HepG2 (cell line): ENCODE measurements at regions not wholly inside any gene's neighbourhood (a gene's known extent, or its start where the extent isn't known, plus 50 kb on each side); places are given as distances from the start of the nearest gene placed in this dataset.

Experiments used
- ATAC-seq: fragments of 200-7000 bp; cut with Tn5 transposase; 3 replicates; pipeline ENCODE4 v1.9.1; 2020; ENCODE audit warnings: mild to moderate bottlenecking, moderate library complexity
- BruUV-seq: library from RNA; stranded (reverse); fragments of 400-500 nt; replicated peaks from 2 replicates; lab custom pipeline; 2021; lab: Mats Ljungman, UMichigan
- CTCF ChIA-PET: fragments of 300-600 bp; formaldehyde crosslinking; extraction: SDS; loops from one replicate; lab custom pipeline; 2021; ENCODE audit warnings: low total read pairs, inconsistent platforms, low intra/inter-chr PET ratio; lab: Yijun Ruan, JAX
- POLR2A ChIA-PET: fragments of 350-600 bp; sonication (Branson Sonifier 250); formaldehyde crosslinking; loops from one replicate; lab custom pipeline; 2020; ENCODE audit warnings: antibody characterized with exemption, inconsistent platforms; lab: Yijun Ruan, JAX
- DNase-seq: peaks from one replicate; pipeline ENCODE4 v3.0.0-alpha.2; 2015; ENCODE audit warnings: low spot score
- FAIRE-seq: peaks from 3 replicates; lab custom pipeline; 2011; peaks lifted over from hg19 to GRCh38; lab: Jason Lieb, UNC
- H2AFZ ChIP-seq: one replicate; pipeline ENCODE4 v1.6.1; 2011; ENCODE audit warnings: low read length, inconsistent platforms
- H3K27ac ChIP-seq: fragments of 300-600 bp; 3 replicates; pipeline ENCODE4 v1.8.0; 2011; ENCODE audit warnings: mixed run types, mild to moderate bottlenecking, mixed read lengths, low read length, inconsistent platforms; ENCODE audit not compliant: insufficient read depth; ENCODE audit errors: extremely low read length
- H3K27me3 ChIP-seq, 2 experiments: fragments of 200-600 bp in 1 of 2; 2 replicates in 1 of 2; 3 replicates in 1 of 2; pipeline versions ENCODE4 v1.6.0 to v1.8.0; 2011; ENCODE audit warnings: low read length in 2 of 2, mild to moderate bottlenecking in 2 of 2, moderate library complexity in 2 of 2, inconsistent platforms in 1 of 2; ENCODE audit not compliant: insufficient read depth in 2 of 2, control insufficient read depth in 1 of 2
- H3K36me3 ChIP-seq, 2 experiments: fragments of 200-600 bp in 1 of 2; replicated peaks in 1 of 2; 2 replicates in 1 of 2; 3 replicates in 1 of 2; pipeline versions ENCODE4 v1.5.1 to v1.8.0; 2011; ENCODE audit warnings: low read length in 2 of 2, inconsistent platforms in 1 of 2; ENCODE audit not compliant: insufficient read depth in 2 of 2, control insufficient read depth in 1 of 2
- H3K4me1 ChIP-seq: 2 replicates; pipeline ENCODE4 v1.5.1; 2012; ENCODE audit warnings: low read length, inconsistent platforms; ENCODE audit not compliant: insufficient read depth
- H3K4me2 ChIP-seq: 2 replicates; pipeline ENCODE4 v1.6.0; 2011; ENCODE audit warnings: low read depth, low read length, inconsistent platforms
- H3K4me3 ChIP-seq, 3 experiments: fragments of 200-600 bp in 1 of 3; sonication (generic), shearing (Covaris generic) in 1 of 3; replicated peaks in 1 of 3; 2 replicates each; pipeline ENCODE4 v1.5.1; 2011 to 2016; ENCODE audit warnings: low read length in 3 of 3, inconsistent platforms in 2 of 3, low read depth in 2 of 3, mild to moderate bottlenecking in 2 of 3, control low read depth in 1 of 3, mixed read lengths in 1 of 3; ENCODE audit not compliant: insufficient read depth in 1 of 3
- H3K79me2 ChIP-seq: one replicate; pipeline ENCODE4 v1.6.1; 2011; ENCODE audit warnings: low read length, inconsistent platforms; ENCODE audit not compliant: insufficient read depth
- H3K9ac ChIP-seq: 2 replicates; pipeline ENCODE4 v1.6.0; 2011; ENCODE audit warnings: mild to moderate bottlenecking, low read depth, low read length, inconsistent platforms; ENCODE audit not compliant: insufficient read depth
- H3K9me3 ChIP-seq: 2 replicates; pipeline ENCODE4 v1.5.1; 2012; ENCODE audit warnings: mild to moderate bottlenecking, low read length
- H4K20me1 ChIP-seq: 2 replicates; pipeline ENCODE4 v1.6.0; 2011; ENCODE audit warnings: inconsistent platforms, mild to moderate bottlenecking, low read length, moderate library complexity; ENCODE audit not compliant: insufficient read depth
- ARID3A ChIP-seq: IDR thresholded peaks from 2 replicates; pipeline ENCODE4 v1.6.1; 2012; ENCODE audit warnings: low read depth, low read length, improper control_type of control experiment
- ELF4 ChIP-seq: sonication (generic); formaldehyde crosslinking; IDR thresholded peaks from 2 replicates; pipeline ENCODE4 v1.5.0; 2020; ENCODE audit warnings: missing genetic modification reagents, mild to moderate bottlenecking, moderate library complexity, borderline replicate concordance
- FOXM1 ChIP-seq: sonication (generic); formaldehyde crosslinking; IDR thresholded peaks from 2 replicates; pipeline ENCODE4 v1.5.0; 2020; ENCODE audit warnings: missing genetic modification reagents
- GATA4 ChIP-seq: sonication (generic); IDR thresholded peaks from 2 replicates; pipeline ENCODE4 v1.6.1; 2016; ENCODE audit warnings: antibody characterized with exemption, low read depth, borderline replicate concordance
- LCORL ChIP-seq, 2 experiments: fragments of 450-650 bp in 1 of 2; sonication (generic) in 1 of 2; formaldehyde crosslinking in 1 of 2; IDR thresholded peaks; 2 replicates each; pipeline versions ENCODE4 v1.5.0 to v1.6.1; 2017 to 2020; ENCODE audit warnings: antibody characterized with exemption in 1 of 2, missing genetic modification reagents in 1 of 2
- NFKB2 ChIP-seq: sonication (generic); formaldehyde crosslinking; IDR thresholded peaks from 2 replicates; pipeline ENCODE4 v1.4.0; 2020; ENCODE audit warnings: missing genetic modification reagents, borderline replicate concordance
- PITX1 ChIP-seq: sonication (generic); formaldehyde crosslinking; IDR thresholded peaks from 2 replicates; pipeline ENCODE4 v1.5.1; 2020; ENCODE audit warnings: mild to moderate bottlenecking, missing genetic modification reagents
- RCOR2 ChIP-seq: IDR thresholded peaks from 2 replicates; pipeline ENCODE4 v1.6.1; 2016; ENCODE audit warnings: missing biosample characterization, missing genetic modification reagents
- RFXAP ChIP-seq: sonication (generic); formaldehyde crosslinking; IDR thresholded peaks from 2 replicates; pipeline ENCODE4 v1.4.0; 2020; ENCODE audit warnings: missing genetic modification reagents, borderline replicate concordance
- RNF219 ChIP-seq: sonication (generic); formaldehyde crosslinking; IDR thresholded peaks from 2 replicates; pipeline ENCODE4 v1.5.0; 2020; ENCODE audit warnings: mild to moderate bottlenecking, missing genetic modification reagents
- SPEN ChIP-seq: sonication (generic); formaldehyde crosslinking; IDR thresholded peaks from 2 replicates; pipeline ENCODE4 v1.5.1; 2020; ENCODE audit warnings: low read depth, mild to moderate bottlenecking, missing genetic modification reagents
- SRSF1 ChIP-seq: fragments of 200-400 bp; formaldehyde crosslinking; optimal IDR thresholded peaks from 2 replicates; pipeline ENCODE3; 2017; ENCODE audit warnings: mild to moderate bottlenecking, low read depth, low read length, moderate library complexity
- TEAD2 ChIP-seq: sonication (generic); formaldehyde crosslinking; IDR thresholded peaks from 2 replicates; pipeline ENCODE4 v1.9.0; 2021; ENCODE audit warnings: missing genetic modification reagents
- XBP1 ChIP-seq: sonication (generic); formaldehyde crosslinking; IDR thresholded peaks from 2 replicates; pipeline ENCODE4 v1.5.0; 2020; ENCODE audit warnings: missing genetic modification reagents
- ZMYM3 ChIP-seq: sonication (generic); formaldehyde crosslinking; IDR thresholded peaks from 2 replicates; pipeline ENCODE4 v1.5.1; 2020; ENCODE audit warnings: mild to moderate bottlenecking, missing genetic modification reagents
- ZNF20 ChIP-seq: sonication (generic); formaldehyde crosslinking; IDR thresholded peaks from 2 replicates; pipeline ENCODE4 v1.4.0; 2020; ENCODE audit warnings: mild to moderate bottlenecking, moderate library complexity, missing genetic modification reagents
- ZNF296 ChIP-seq: sonication (generic); formaldehyde crosslinking; conservative IDR thresholded peaks from 2 replicates; pipeline ENCODE4 v1.5.0; 2020; ENCODE audit warnings: mild to moderate bottlenecking, missing genetic modification reagents
- ZNF549 ChIP-seq: sonication (generic); formaldehyde crosslinking; IDR thresholded peaks from 2 replicates; pipeline ENCODE4 v1.5.0; 2020; ENCODE audit warnings: missing genetic modification reagents
- ZNF780A ChIP-seq: sonication (generic); formaldehyde crosslinking; IDR thresholded peaks from 2 replicates; pipeline ENCODE4 v1.8.0; 2022; ENCODE audit warnings: mild to moderate bottlenecking, missing genetic modification reagents, moderate library complexity
- ZNF891 ChIP-seq: sonication (generic); formaldehyde crosslinking; IDR thresholded peaks from 2 replicates; pipeline ENCODE4 v1.5.0; 2020; ENCODE audit warnings: mild to moderate bottlenecking, missing genetic modification reagents
- WGBS: methylation state at CpG from one replicate; pipeline ENCODE4 v1.1.6; 2017; ENCODE audit warnings: low lambda C conversion rate; 5-methylcytosine and 5-hydroxymethylcytosine counted together
- in situ Hi-C: cut with HindIII; loops from 2 replicates; pipeline ENCODE4 v1.10.0; 2017; ENCODE audit warnings: low pct_unique_long_range_greater_than_20kb; ENCODE audit not compliant: extremely low pct_ligation_motif_present
- intact Hi-C: fragments of 100-400 bp; cut with micrococcal nuclease; formaldehyde crosslinking; loops from one replicate; pipeline ENCODE4 v1.10.0; 2022; ENCODE audit not compliant: unreplicated experiment

GRCh38 chr3:102599819-102600576 is 165.2 kb downstream of the ZPLD1 start (continued):
- no peak for TF ChIP-seq FOXM1
- no peak for TF ChIP-seq ZNF780A (CRISPR knock-in tag)
- no peak for TF ChIP-seq NFKB2 (CRISPR knock-in tag)
- TF ChIP-seq GATA4, result no peak
- TF ChIP-seq XBP1 (CRISPR knock-in tag), result no peak

- no peak for ATAC-seq
- DNase-seq, result no peak
- H3K4me3 ChIP-seq, result no peak overlapping the region
- no peak for TF ChIP-seq ZNF549
- TF ChIP-seq ZNF296 (CRISPR knock-in tag), result no peak
- no peak for TF ChIP-seq ELF4
- no peak for TF ChIP-seq ARID3A
- TF ChIP-seq SRSF1, result no peak
- TF ChIP-seq PITX1, result no peak
- TF ChIP-seq TEAD2 (CRISPR knock-in tag), result no peak
- TF ChIP-seq ZNF20 (CRISPR knock-in tag), result no peak
- no peak for TF ChIP-seq RFXAP (CRISPR knock-in tag)
- no peak for TF ChIP-seq LCORL (IDR thresholded peaks at IDR 0.05)
- no peak for TF ChIP-seq LCORL (CRISPR knock-in tag; IDR thresholded peaks at IDR 0.05)
- no peak for TF ChIP-seq SPEN (CRISPR knock-in tag)
- TF ChIP-seq ZNF891 (CRISPR knock-in tag), result no peak
- no peak for TF ChIP-seq RNF219
- no peak for TF ChIP-seq RCOR2 (CRISPR knock-in tag)
- no peak for TF ChIP-seq ZMYM3
- no peak overlapping the region for H3K4me2 ChIP-seq
- ChIA-PET POLR2A (no interaction called here), CTCF (no interaction called here)
- H3K79me2 ChIP-seq, result no peaks in the 10 kb centered on the region
- no TSS peak for BruUV-seq
- H3K4me1 ChIP-seq, result no peaks in the 10 kb centered on the region
- H4K20me1 ChIP-seq, result no peaks in the 10 kb centered on the region
- WGBS, result 0% methylated on average over 1 of the region's 1 CpG
- no peaks in the 10 kb centered on the region; a peak in 1 of 5 replicates for H3K27me3 ChIP-seq
- intact Hi-C loops (no loop called here), in situ Hi-C loops (no loop called here)
- FAIRE-seq, result no peak
- H3K9me3 ChIP-seq, result no peaks in the 10 kb centered on the region
- H3K36me3 ChIP-seq, result no peaks in the 10 kb centered on the region
- no peak overlapping the region for H2AFZ ChIP-seq
- H3K9ac ChIP-seq, result no peak overlapping the region
- no peak overlapping the region for H3K27ac ChIP-seq
Measured at GRCh38 chr3:102605153-102605552, 170.3 kb downstream of the ZPLD1 start.
